ENCODE measurements at regions not wholly inside any gene's neighbourhood (a gene's known extent, or its start where the extent isn't known, plus 50 kb on each side); places are given as distances from the start of the nearest gene placed in this dataset.
A peak's percentile ranks its signal among the peaks of the same experiment; 100 is the strongest.

- no peak for TF ChIP-seq CTCF (IDR thresholded peaks at IDR 0.05; ENCODE audit: insufficient read depth, low read length, missing control alignments)
- no peak for DNase-seq (ENCODE audit: low read depth, low spot score)
- H3K4me3 ChIP-seq (ENCODE audit: low read depth, low read length): peak overlapping the region; percentile 12; the same call in 1 of the 2 replicates
- POLR2A ChIA-PET: interaction anchor here (0.8 to 1.2 kb wide), 2 partner anchors 64 to 359 kb away, joined by 3 read pairs; no protein-coding TSS in a partner anchor
- CTCF ChIA-PET: interaction anchor here (1.1 to 5.3 kb wide), 4 partner anchors 23 to 350 kb away, joined by 3 to 29 read pairs (median 10); no protein-coding TSS in a partner anchor
Measured at GRCh38 chr2:176490061-176490861, 221.0 kb downstream of the MTX2 start.

- CTCF ChIA-PET: interaction anchor here (0.6 to 5.3 kb wide), 5 partner anchors 14 to 350 kb away, joined by 3 to 29 read pairs (median 3); no protein-coding TSS in a partner anchor
- no peak overlapping the region for H3K4me3 ChIP-seq (ENCODE audit: low read depth, low read length)
- no peak for TF ChIP-seq CTCF (IDR thresholded peaks at IDR 0.05; ENCODE audit: insufficient read depth, low read length, missing control alignments)
- peak; percentile 99 for DNase-seq (ENCODE audit: low read depth, low spot score)
- POLR2A ChIA-PET: interaction anchor here (0.7 to 1.0 kb wide), 3 partner anchors 15 to 72 kb away, joined by 3 read pairs; no protein-coding TSS in a partner anchor
Measured at GRCh38 chr2:176491172-176491904, 222.1 kb downstream of the MTX2 start.

- H3K4me3 ChIP-seq (ENCODE audit: low read depth, low read length): no peak overlapping the region
- POLR2A ChIA-PET: no interaction called here
- CTCF ChIA-PET: interaction anchor here (1.2 to 3.2 kb wide), 2 partner anchors 146 to 160 kb away, joined by 3 to 6 read pairs; no protein-coding TSS in a partner anchor
- no peak for TF ChIP-seq CTCF (IDR thresholded peaks at IDR 0.05; ENCODE audit: insufficient read depth, low read length, missing control alignments)
- no peak for DNase-seq (ENCODE audit: low read depth, low spot score)
Measured at GRCh38 chr2:176492583-176492982, 223.3 kb downstream of the MTX2 start.

- no peak overlapping the region for H3K4me3 ChIP-seq (ENCODE audit: low read depth, low read length)
Measured at GRCh38 chr2:176493226-176493825, 224.1 kb downstream of the MTX2 start.

GRCh38 chr2:176493909-176494308 lies 224.7 kb downstream of the MTX2 start:
- H3K4me3 ChIP-seq (ENCODE audit: low read depth, low read length): no peak overlapping the region
- TF ChIP-seq CTCF (IDR thresholded peaks at IDR 0.05; ENCODE audit: insufficient read depth, low read length, missing control alignments): no peak
- DNase-seq (ENCODE audit: low read depth, low spot score): no peak
- ChIA-PET CTCF (interaction anchor here (1.2 to 3.2 kb wide), 6 partner anchors 9 to 353 kb away, joined by 3 to 6 read pairs (median 4); no protein-coding TSS in a partner anchor), POLR2A (no interaction called here)

More at GRCh38 chr2:176493226-176493825, 224.1 kb downstream of the MTX2 start:
- TF ChIP-seq CTCF (IDR thresholded peaks at IDR 0.05; ENCODE audit: insufficient read depth, low read length, missing control alignments): no peak
- DNase-seq (ENCODE audit: low read depth, low spot score): no peak
- ChIA-PET CTCF (interaction anchor here (1.2 to 3.2 kb wide), 4 partner anchors 145 to 353 kb away, joined by 3 to 6 read pairs (median 4); no protein-coding TSS in a partner anchor), POLR2A (no interaction called here)

Measured in AG04449 (cell line).